Sigmoid colon (tissue), 6 donors: ENCODE measurements at regions not wholly inside any gene's neighbourhood (a gene's known extent, or its start where the extent isn't known, plus 50 kb on each side); places are given as distances from the start of the nearest gene placed in this dataset.
A peak's percentile ranks its signal among the peaks of the same experiment; 100 is the strongest.

ENCODE experiments used
- DNase-seq: peaks from one replicate; pipeline ENCODE4 v3.0.0-alpha.2; 2019
- H3K27ac ChIP-seq, 4 donors: fragments of 200-600 bp; sonication (generic); one replicate each; pipeline ENCODE4 v1.5.1; 2016 to 2019; ENCODE audit warnings: mild to moderate bottlenecking in 1 of 4
- H3K27me3 ChIP-seq, 3 donors: fragments of 200-600 bp; sonication (generic); one replicate each; pipeline ENCODE4 v1.5.1; 2019; ENCODE audit warnings: mild to moderate bottlenecking in 1 of 3
- H3K36me3 ChIP-seq, 4 donors: fragments of 200-600 bp; sonication (generic); one replicate each; pipeline ENCODE4 v1.5.1; 2016 to 2019
- H3K4me1 ChIP-seq, 4 donors: fragments of 200-600 bp; sonication (generic); one replicate each; pipeline ENCODE4 v1.5.1; 2017 to 2019
- H3K4me3 ChIP-seq, 4 donors: fragments of 200-600 bp; sonication (generic); one replicate each; pipeline ENCODE4 v1.5.1; 2017 to 2019; ENCODE audit warnings: mild to moderate bottlenecking in 2 of 4, moderate library complexity in 1 of 4
- H3K9me3 ChIP-seq, 4 donors: fragments of 200-600 bp in 3 of 4; sonication (generic) in 3 of 4; one replicate each; pipeline versions ENCODE4 v1.5.1 to v1.6.1; 2013 to 2019
- CTCF ChIP-seq, 4 experiments: fragments of 450-650 bp in 3 of 4; fragments of 200-600 bp in 1 of 4; IDR thresholded peaks; one replicate each; pipeline ENCODE4 v1.5.1; 2016 to 2019; ENCODE audit warnings: antibody characterized with exemption in 4 of 4, mild to moderate bottlenecking in 3 of 4, moderate library complexity in 2 of 4
- EP300 ChIP-seq, 4 donors: sonication (generic); formaldehyde crosslinking; IDR thresholded peaks; one replicate each; pipeline ENCODE4 v1.6.1; 2017; ENCODE audit warnings: antibody characterized with exemption in 4 of 4
- POLR2A ChIP-seq, 2 donors: fragments of 450-650 bp; IDR thresholded peaks; one replicate each; pipeline ENCODE4 v1.6.1; 2016; ENCODE audit warnings: antibody characterized with exemption in 2 of 2, mild to moderate bottlenecking in 2 of 2, moderate library complexity in 2 of 2
- POLR2AphosphoS5 ChIP-seq, 4 donors: sonication (generic); formaldehyde crosslinking; IDR thresholded peaks; one replicate each; pipeline ENCODE4 v1.6.1; 2017; ENCODE audit warnings: antibody characterized with exemption in 4 of 4
- WGBS, 2 donors: extraction: QIAGEN DNeasy Blood & Tissue Kit; methylation state at CpG; one replicate each; pipeline ENCODE4 v1.1.7; 2013; 5-methylcytosine and 5-hydroxymethylcytosine counted together
- intact Hi-C: fragments of 100-400 bp; cut with DNase I; formaldehyde crosslinking; loops from one replicate; pipeline ENCODE4 v1.15.1; 2023
- donor health status: healthy with polysubstance abuse.
- donor health status: healthy.

- H3K27me3 ChIP-seq: no peaks in the 10 kb centered on the region
- intact Hi-C loops: no loop called here
- no peak for DNase-seq
- no peak for TF ChIP-seq POLR2A (IDR thresholded peaks at IDR 0.05)
- TF ChIP-seq POLR2AphosphoS5 (IDR thresholded peaks at IDR 0.05): no peak
- no peak for TF ChIP-seq EP300 (IDR thresholded peaks at IDR 0.05)
- TF ChIP-seq CTCF (IDR thresholded peaks at IDR 0.05): no peak
- WGBS, 2 donors: 72 to 79% methylated on average over 6 of the region's 6 CpGs
- peak overlapping the region; percentile 69 to 76 (median 70) for H3K27ac ChIP-seq
- no peaks in the 10 kb centered on the region for H3K36me3 ChIP-seq
- no peak overlapping the region for H3K4me3 ChIP-seq
- peaks cover 0 to 27% (median 16%) of the 10 kb centered on the region in 4 donors for H3K4me1 ChIP-seq
- peaks cover 0 to 3% (median 0%) of the 10 kb centered on the region in 4 donors for H3K9me3 ChIP-seq
These were observed 86.4 kb upstream of the PTPN1 start for GRCh38 chr20:50423758-50424157.

GRCh38 chr20:50425076-50425475, 85.1 kb upstream of the PTPN1 start:
- intact Hi-C loops: no loop called here
- TF ChIP-seq POLR2A (IDR thresholded peaks at IDR 0.05) (no peak), CTCF (IDR thresholded peaks at IDR 0.05) (no peak)
- H3K36me3 ChIP-seq: no peaks in the 10 kb centered on the region
- 69 to 71% methylated on average over 3 of the region's 3 CpGs for WGBS, 2 donors
- no peak overlapping the region for H3K4me3 ChIP-seq
- no peaks in the 10 kb centered on the region for H3K27me3 ChIP-seq
- peaks cover 0 to 27% (median 16%) of the 10 kb centered on the region in 4 donors for H3K4me1 ChIP-seq
- H3K27ac ChIP-seq: no peak overlapping the region
- no peak for DNase-seq
- peaks cover 0 to 3% (median 0%) of the 10 kb centered on the region in 4 donors for H3K9me3 ChIP-seq

- WGBS, 2 donors: 70 to 74% methylated on average over 6 of the region's 6 CpGs
- DNase-seq: no peak
- TF ChIP-seq CTCF (IDR thresholded peaks at IDR 0.05) (no peak), EP300 (IDR thresholded peaks at IDR 0.05) (no peak), POLR2AphosphoS5 (IDR thresholded peaks at IDR 0.05) (no peak), POLR2A (IDR thresholded peaks at IDR 0.05) (no peak)
- no peak overlapping the region for H3K27ac ChIP-seq
- peaks cover 0 to 27% (median 16%) of the 10 kb centered on the region in 4 donors for H3K4me1 ChIP-seq
- no peak overlapping the region for H3K4me3 ChIP-seq
- H3K27me3 ChIP-seq: no peaks in the 10 kb centered on the region
- H3K36me3 ChIP-seq: no peaks in the 10 kb centered on the region
- H3K9me3 ChIP-seq: no peaks in the 10 kb centered on the region
- intact Hi-C loops: no loop called here
These were observed 83.1 kb upstream of the PTPN1 start for GRCh38 chr20:50426866-50427718.

- 45 to 48% methylated on average over 5 of the region's 5 CpGs for WGBS, 2 donors
- Histone ChIP-seq H3K9me3 (no peaks in the 10 kb centered on the region), H3K36me3 (no peaks in the 10 kb centered on the region), H3K4me3 (no peak overlapping the region), H3K27ac (no peak overlapping the region), H3K27me3 (no peaks in the 10 kb centered on the region), H3K4me1 (peaks cover 0 to 21% (median 13%) of the 10 kb centered on the region in 4 donors)
- intact Hi-C loops: no loop called here
- DNase-seq: peak; percentile 85
- TF ChIP-seq CTCF (IDR thresholded peaks at IDR 0.05): no peak
- no peak for TF ChIP-seq EP300 (IDR thresholded peaks at IDR 0.05)
- TF ChIP-seq POLR2A (IDR thresholded peaks at IDR 0.05): no peak
- TF ChIP-seq POLR2AphosphoS5 (IDR thresholded peaks at IDR 0.05): peak in 1 of 4 donors; percentile 30
These were observed 82.5 kb upstream of the PTPN1 start for GRCh38 chr20:50427719-50428083.
